ENCODE measurements at regions not wholly inside any gene's neighbourhood (a gene's known extent, or its start where the extent isn't known, plus 50 kb on each side); places are given as distances from the start of the nearest gene placed in this dataset.

GRCh38 chr11:92552942-92553341, 328.3 kb downstream of the FAT3 start:
- TF ChIP-seq POLR2A (IDR thresholded peaks at IDR 0.05): no peak
- peak in 3 of 12 donors; percentile 9 to 23 (median 23) for TF ChIP-seq CTCF (IDR thresholded peaks at IDR 0.05)

All from heart left ventricle (tissue), 13 donors.